Endothelial cell of umbilical vein (primary cell): ENCODE measurements at regions not wholly inside any gene's neighbourhood (a gene's known extent, or its start where the extent isn't known, plus 50 kb on each side); places are given as distances from the start of the nearest gene placed in this dataset.

Experiments
- BruUV-seq: library from RNA; stranded (reverse); fragments of 400-500 nt; replicated peaks from 2 replicates; lab custom pipeline; 2021; lab: Mats Ljungman, UMichigan
- CTCF ChIA-PET: fragments of 300-600, 350-600 bp; sonication (Branson Sonifier 250); formaldehyde crosslinking; loops from one replicate; lab custom pipeline; 2021; ENCODE audit warnings: antibody characterized with exemption, inconsistent platforms; lab: Charles Lee
- POLR2A ChIA-PET: fragments of 300-600, 350-600 bp; sonication (Branson Sonifier 250); formaldehyde crosslinking; loops from one replicate; lab custom pipeline; 2021; ENCODE audit warnings: antibody characterized with exemption, inconsistent platforms; lab: Charles Lee
- DNase-seq: peaks from one replicate; pipeline ENCODE4 v3.0.0-alpha.2; 2011; ENCODE audit warnings: low read depth, low spot score
- FAIRE-seq: peaks from 2 replicates; lab custom pipeline; 2011; peaks lifted over from hg19 to GRCh38; lab: Jason Lieb, UNC
- H2AFZ ChIP-seq: 2 replicates; pipeline ENCODE4 v1.6.0; 2012; ENCODE audit warnings: low read depth, low read length, control low read depth, inconsistent platforms
- H3K27ac ChIP-seq: 2 replicates; pipeline ENCODE4 v1.5.1; 2011; ENCODE audit warnings: low read depth, mild to moderate bottlenecking, control low read depth, low read length, moderate library complexity; ENCODE audit not compliant: insufficient read depth
- H3K27me3 ChIP-seq, 2 experiments: 2 replicates each; pipeline versions ENCODE4 v1.6.0 to v1.6.1; 2011; ENCODE audit warnings: low read length in 2 of 2, mixed read lengths in 1 of 2; ENCODE audit not compliant: control insufficient read depth in 2 of 2, insufficient read depth in 2 of 2
- H3K36me3 ChIP-seq, 2 experiments: 2 replicates in 1 of 2; 3 replicates in 1 of 2; pipeline ENCODE4 v1.5.1; 2011; ENCODE audit warnings: low read length in 2 of 2, mild to moderate bottlenecking in 1 of 2, moderate library complexity in 1 of 2; ENCODE audit not compliant: control insufficient read depth in 2 of 2, insufficient read depth in 2 of 2; ENCODE audit errors: extremely low read depth in 1 of 2
- H3K4me1 ChIP-seq: 3 replicates; pipeline ENCODE4 v1.5.1; 2011; ENCODE audit warnings: mild to moderate bottlenecking, low read length; ENCODE audit not compliant: control insufficient read depth, insufficient read depth; ENCODE audit errors: extremely low read depth
- H3K4me2 ChIP-seq: 2 replicates; pipeline ENCODE4 v1.6.1; 2011; ENCODE audit warnings: low read length, control low read depth, mixed read lengths; ENCODE audit not compliant: insufficient read depth
- H3K4me3 ChIP-seq, 3 experiments: fragments of 200-600 bp in 1 of 3; sonication (generic), shearing (Covaris generic) in 1 of 3; replicated peaks in 1 of 3; 2 replicates each; pipeline ENCODE4 v1.5.1; 2011 to 2016; ENCODE audit warnings: control low read depth in 3 of 3, low read length in 3 of 3, mild to moderate bottlenecking in 2 of 3, inconsistent platforms in 1 of 3, low read depth in 1 of 3, moderate library complexity in 1 of 3; ENCODE audit not compliant: insufficient read depth in 1 of 3
- H3K79me2 ChIP-seq: 2 replicates; pipeline ENCODE4 v1.6.0; 2012; ENCODE audit warnings: low read length, inconsistent platforms; ENCODE audit not compliant: control insufficient read depth, insufficient read depth
- H3K9ac ChIP-seq: replicated peaks from 2 replicates; pipeline ENCODE3; 2011; ENCODE audit warnings: low read length, control low read depth; ENCODE audit not compliant: insufficient read depth; ENCODE audit errors: extremely low read depth
- H3K9me1 ChIP-seq: replicated peaks from 3 replicates; pipeline ENCODE4 v1.6.0; 2011; ENCODE audit warnings: mild to moderate bottlenecking, low read length; ENCODE audit not compliant: control insufficient read depth, insufficient read depth; ENCODE audit errors: extremely low read depth
- H3K9me3 ChIP-seq: replicated peaks from 2 replicates; pipeline ENCODE4 v1.5.1; 2012; ENCODE audit warnings: low read length, inconsistent platforms; ENCODE audit not compliant: control insufficient read depth, insufficient read depth
- H4K20me1 ChIP-seq: replicated peaks from 2 replicates; pipeline ENCODE3; 2011; ENCODE audit warnings: mild to moderate bottlenecking, low read length; ENCODE audit not compliant: control insufficient read depth, insufficient read depth; ENCODE audit errors: extremely low read depth
- CTCF ChIP-seq, 2 donors: IDR thresholded peaks; 1 replicate in 1 of 2; 2 replicates in 1 of 2; pipeline ENCODE4 v1.5.1; 2011; ENCODE audit warnings: low read length in 2 of 2, mild to moderate bottlenecking in 2 of 2, moderate library complexity in 2 of 2, control low read depth in 1 of 2, inconsistent platforms in 1 of 2, low read depth in 1 of 2; ENCODE audit not compliant: insufficient read depth in 1 of 2; ENCODE audit errors: extremely low read depth in 1 of 2
- EZH2 ChIP-seq: IDR thresholded peaks from 2 replicates; pipeline ENCODE4 v1.6.1; 2012; ENCODE audit warnings: borderline replicate concordance, low read depth, mild to moderate bottlenecking, moderate library complexity, low read length, inconsistent platforms; ENCODE audit not compliant: severe bottlenecking
- FOS ChIP-seq: IDR thresholded peaks from 2 replicates; pipeline ENCODE4 v1.6.1; 2011; ENCODE audit warnings: mild to moderate bottlenecking, low read length, moderate library complexity, borderline replicate concordance; ENCODE audit not compliant: insufficient read depth
- GATA2 ChIP-seq: IDR thresholded peaks from 2 replicates; pipeline ENCODE4 v1.7.0; 2011; ENCODE audit warnings: low read depth, mild to moderate bottlenecking, moderate library complexity, mixed read lengths, low read length; ENCODE audit not compliant: insufficient read length, insufficient read depth
- JUN ChIP-seq: IDR thresholded peaks from 2 replicates; pipeline ENCODE4 v1.6.1; 2011; ENCODE audit warnings: borderline replicate concordance, low read depth; ENCODE audit not compliant: insufficient read length, insufficient read depth
- MAX ChIP-seq: IDR thresholded peaks from 2 replicates; pipeline ENCODE4 v1.6.1; 2011; ENCODE audit not compliant: insufficient read depth, insufficient read length
- MYC ChIP-seq: IDR thresholded peaks from one replicate; pipeline ENCODE4 v1.6.1; 2011; ENCODE audit warnings: mild to moderate bottlenecking, low read depth, low read length
- POLR2A ChIP-seq: IDR thresholded peaks from 2 replicates; pipeline ENCODE4 v1.6.1; 2012; ENCODE audit warnings: low read depth, mild to moderate bottlenecking, control low read depth, low read length
- POLR2AphosphoS5 ChIP-seq: IDR thresholded peaks from 2 replicates; pipeline ENCODE4 v1.6.1; 2012; ENCODE audit warnings: low read depth, mild to moderate bottlenecking, control low read depth, low read length, moderate library complexity; ENCODE audit not compliant: insufficient read depth
- dilution Hi-C: fragments of 300-500 bp; cut with MboI; formaldehyde crosslinking; loops from one replicate; pipeline ENCODE4 v1.15.0; 2019; ENCODE audit warnings: low sequenced_read_pairs; ENCODE audit not compliant: extremely low pct_ligation_motif_present
- intact Hi-C: fragments of 100-400 bp; cut with micrococcal nuclease; formaldehyde crosslinking; loops from one replicate; pipeline ENCODE4 v1.10.0; 2022

GRCh38 chr5:37966871-37967270 is 127.0 kb upstream of the GDNF start:
- Histone ChIP-seq H3K4me2 (no peak overlapping the region), H3K9me3 (no peaks in the 10 kb centered on the region), H3K4me3 (no peak overlapping the region), H3K79me2 (no peaks in the 10 kb centered on the region), H3K9ac (no peak overlapping the region), H3K27me3 (no peaks in the 10 kb centered on the region), H4K20me1 (no peaks in the 10 kb centered on the region), H3K27ac (no peak overlapping the region), H3K36me3 (no peaks in the 10 kb centered on the region), H3K4me1 (no peaks in the 10 kb centered on the region), H3K9me1 (no peaks in the 10 kb centered on the region), H2AFZ (no peak overlapping the region)
- dilution Hi-C loops = no loop called here
- no peak for TF ChIP-seq CTCF (IDR thresholded peaks at IDR 0.05; ENCODE audit: extremely low read depth in 1 of 2, insufficient read depth in 1 of 2, low read depth in 1 of 2, low read length in 2 of 2)
- TF ChIP-seq GATA2 = no peak
- TF ChIP-seq FOS = no peak
- TF ChIP-seq EZH2 = no peak
- TF ChIP-seq MYC = no peak
- TF ChIP-seq POLR2AphosphoS5 = no peak
- no peak for TF ChIP-seq POLR2A
- no peak for TF ChIP-seq MAX
- TF ChIP-seq JUN = no peak
- ChIA-PET POLR2A (no interaction called here), CTCF (no interaction called here)
- FAIRE-seq (no peak), DNase-seq (no peak)
- BruUV-seq = no TSS peak
- intact Hi-C loops = no loop called here
